GM12878 (cell line): ENCODE measurements at regions not wholly inside any gene's neighbourhood (a gene's known extent, or its start where the extent isn't known, plus 50 kb on each side); places are given as distances from the start of the nearest gene placed in this dataset.

ENCODE experiments used
- ATAC-seq: fragments of 200-7000 bp; cut with Tn5 transposase; 3 replicates; pipeline ENCODE4 v1.9.1; 2020; ENCODE audit warnings: mild to moderate bottlenecking, moderate library complexity
- BruUV-seq: library from RNA; stranded (reverse); fragments of 400-500 nt; replicated peaks from 2 replicates; lab custom pipeline; 2021; lab: Mats Ljungman, UMichigan
- CTCF ChIA-PET: fragments of 300-600 bp; sonication (Branson Sonifier 250); formaldehyde crosslinking; extraction: SDS; loops from one replicate; lab custom pipeline; 2021; ENCODE audit warnings: inconsistent platforms; lab: Yijun Ruan, JAX
- POLR2A ChIA-PET: fragments of 350-600 bp; formaldehyde crosslinking; extraction: SDS; loops from one replicate; lab custom pipeline; 2021; ENCODE audit warnings: inconsistent platforms; lab: Charles Lee
- RAD21 ChIA-PET: fragments of 300-600 bp; sonication (Branson Sonifier 250); formaldehyde crosslinking; loops from one replicate; lab custom pipeline; 2023; ENCODE audit warnings: antibody characterized with exemption; ENCODE audit not compliant: unreplicated experiment; lab: Charles Lee
- SMC1A ChIA-PET: fragments of 300-600 bp; sonication (Branson Sonifier 250); formaldehyde crosslinking; loops from one replicate; lab custom pipeline; 2023; ENCODE audit not compliant: unreplicated experiment, uncharacterized antibody; lab: Charles Lee
- DNase-seq: peaks from one replicate; pipeline ENCODE4 v3.0.0-alpha.2; 2011; ENCODE audit warnings: low read depth, low spot score
- FAIRE-seq: peaks from 3 replicates; lab custom pipeline; 2011; peaks lifted over from hg19 to GRCh38; lab: Jason Lieb, UNC
- H2AFZ ChIP-seq: 2 replicates; pipeline ENCODE4 v1.6.0; 2011; ENCODE audit warnings: low read depth, low read length, control low read depth; ENCODE audit not compliant: control insufficient read depth
- H3K27ac ChIP-seq: 2 replicates; pipeline ENCODE4 v1.5.1; 2011; ENCODE audit warnings: control low read depth; ENCODE audit not compliant: control insufficient read depth, insufficient read depth
- H3K27me3 ChIP-seq, 2 experiments: replicated peaks in 1 of 2; 2 replicates each; pipeline versions ENCODE4 v1.6.0 to v1.6.1; 2011; ENCODE audit warnings: low read length in 1 of 2; ENCODE audit not compliant: control insufficient read depth in 2 of 2, insufficient read depth in 2 of 2
- H3K36me3 ChIP-seq, 2 experiments: 2 replicates each; pipeline ENCODE4 v1.5.1; 2011; ENCODE audit warnings: low read length in 1 of 2; ENCODE audit not compliant: control insufficient read depth in 2 of 2, insufficient read depth in 2 of 2
- H3K4me1 ChIP-seq: 2 replicates; pipeline ENCODE4 v1.6.1; 2011; ENCODE audit warnings: mild to moderate bottlenecking, low read length, moderate library complexity, mixed read lengths; ENCODE audit not compliant: control insufficient read depth, insufficient read depth
- H3K4me2 ChIP-seq: 2 replicates; pipeline ENCODE4 v1.6.0; 2011; ENCODE audit warnings: control low read depth; ENCODE audit not compliant: control insufficient read depth, insufficient read depth
- H3K4me3 ChIP-seq: fragments of 200-600 bp; sonication (generic); 2 replicates; pipeline ENCODE4 v1.5.1; 2016
- H3K79me2 ChIP-seq: 2 replicates; pipeline ENCODE4 v1.6.0; 2011; ENCODE audit warnings: low read length; ENCODE audit not compliant: control insufficient read depth, insufficient read depth
- H3K9ac ChIP-seq: 2 replicates; pipeline ENCODE4 v1.8.0; 2011; ENCODE audit warnings: low read length, control low read depth, mixed read lengths; ENCODE audit not compliant: control insufficient read depth, insufficient read depth
- H3K9me3 ChIP-seq: replicated peaks from 3 replicates; pipeline ENCODE4 v1.5.1; 2011; ENCODE audit warnings: mild to moderate bottlenecking, low read length; ENCODE audit not compliant: control insufficient read depth, insufficient read depth
- H4K20me1 ChIP-seq: 2 replicates; pipeline ENCODE4 v1.6.0; 2011; ENCODE audit not compliant: control insufficient read depth, insufficient read depth
- CHD1 ChIP-seq: IDR thresholded peaks from 2 replicates; pipeline ENCODE4 v1.6.1; 2012; ENCODE audit warnings: low read depth, low read length, improper control_type of control experiment
- CHD2 ChIP-seq: IDR thresholded peaks from 2 replicates; pipeline ENCODE4 v1.6.1; 2011; ENCODE audit warnings: low read depth, low read length, improper control_type of control experiment, borderline replicate concordance
- CREM ChIP-seq: IDR thresholded peaks from 2 replicates; pipeline ENCODE4 v1.6.1; 2014; ENCODE audit warnings: antibody characterized with exemption, low read depth
- EED ChIP-seq: sonication (generic); IDR thresholded peaks from 2 replicates; pipeline ENCODE4 v1.6.1; 2016; ENCODE audit warnings: antibody characterized with exemption, low read depth
- HDAC6 ChIP-seq: fragments of 200-600 bp; sonication (generic); IDR thresholded peaks from one replicate; pipeline ENCODE4 v1.8.0; 2017; ENCODE audit warnings: antibody characterized with exemption; ENCODE audit not compliant: unreplicated experiment
- IKZF2 ChIP-seq, 2 experiments: fragments of 450-650 bp; IDR thresholded peaks; 2 replicates each; pipeline ENCODE4 v1.6.1; 2017; ENCODE audit warnings: mild to moderate bottlenecking in 2 of 2, moderate library complexity in 2 of 2
- KAT2A ChIP-seq: conservative IDR thresholded peaks from 2 replicates; pipeline ENCODE4 v1.6.1; 2011; ENCODE audit warnings: low read depth, low read length; ENCODE audit not compliant: control insufficient read depth
- KDM1A ChIP-seq: fragments of 200-600 bp; sonication (generic); IDR thresholded peaks from 2 replicates; pipeline ENCODE4 v1.6.1; 2016; ENCODE audit warnings: borderline replicate concordance
- MXI1 ChIP-seq: fragments of 150-350 bp; IDR thresholded peaks from 2 replicates; pipeline ENCODE4 v1.6.1; 2011; ENCODE audit warnings: low read depth, mild to moderate bottlenecking, inconsistent platforms, low read length, improper control_type of control experiment
- NRF1 ChIP-seq: conservative IDR thresholded peaks from 2 replicates; pipeline ENCODE4 v1.6.1; 2011; ENCODE audit warnings: mild to moderate bottlenecking, low read depth, low read length, improper control_type of control experiment
- POLR2A ChIP-seq: IDR thresholded peaks from 2 replicates; pipeline ENCODE4 v1.6.1; 2011; ENCODE audit warnings: low read depth, mild to moderate bottlenecking, low read length
- RCOR1 ChIP-seq: conservative IDR thresholded peaks from 2 replicates; pipeline ENCODE4 v1.6.1; 2012; ENCODE audit warnings: low read depth, low read length, improper control_type of control experiment
- RELA ChIP-seq: fragments of 450-650 bp; IDR thresholded peaks from 2 replicates; pipeline ENCODE4 v1.8.0; 2014; ENCODE audit warnings: borderline replicate concordance; ENCODE audit not compliant: partially characterized antibody
- SMAD1 ChIP-seq: fragments of 450-650 bp; IDR thresholded peaks from 2 replicates; pipeline ENCODE4 v1.6.1; 2018; ENCODE audit warnings: mild to moderate bottlenecking, low read depth; ENCODE audit not compliant: partially characterized antibody
- SREBF2 ChIP-seq: IDR thresholded peaks from 2 replicates; pipeline ENCODE4 v1.6.1; 2012; ENCODE audit warnings: mild to moderate bottlenecking, low read length
- ZBED1 ChIP-seq: IDR thresholded peaks from 2 replicates; pipeline ENCODE4 v1.6.1; 2016; ENCODE audit warnings: borderline replicate concordance
- ZSCAN29 ChIP-seq: fragments of 450-650 bp; IDR thresholded peaks from 2 replicates; pipeline ENCODE4 v1.6.1; 2017; ENCODE audit warnings: mild to moderate bottlenecking, moderate library complexity
- WGBS: methylation state at CpG from one replicate; pipeline ENCODE4 v1.1.6; 2016; ENCODE audit warnings: low lambda C conversion rate; ENCODE audit not compliant: insufficient replicate concordance, insufficient coverage; ENCODE audit errors: missing lambda C conversion rate; 5-methylcytosine and 5-hydroxymethylcytosine counted together
- in situ Hi-C: fragments of 300-500 bp; cut with MboI; formaldehyde crosslinking; loops from 9 replicates; pipeline ENCODE4 v1.14.3; 2018; ENCODE audit warnings: mixed read lengths
- intact Hi-C: fragments of 100-400 bp; cut with micrococcal nuclease; formaldehyde crosslinking; loops from one replicate; pipeline ENCODE4 v1.14.2; 2022; ENCODE audit not compliant: unreplicated experiment
- TF ChIP-seq, protein P1 (sequence below): fragments of 450-650 bp; IDR thresholded peaks from 2 replicates; pipeline ENCODE4 v1.6.1; 2017; ENCODE audit warnings: mild to moderate bottlenecking, moderate library complexity
- TF ChIP-seq, protein P2 (sequence below): IDR thresholded peaks from 2 replicates; pipeline ENCODE4 v1.6.1; 2012; ENCODE audit warnings: low read depth, low read length, improper control_type of control experiment
- TF ChIP-seq, protein P3 (sequence below): fragments of 450-650 bp; IDR thresholded peaks from 2 replicates; pipeline ENCODE4 v1.6.1; 2017; ENCODE audit warnings: low read depth, mild to moderate bottlenecking, moderate library complexity

DNA sequence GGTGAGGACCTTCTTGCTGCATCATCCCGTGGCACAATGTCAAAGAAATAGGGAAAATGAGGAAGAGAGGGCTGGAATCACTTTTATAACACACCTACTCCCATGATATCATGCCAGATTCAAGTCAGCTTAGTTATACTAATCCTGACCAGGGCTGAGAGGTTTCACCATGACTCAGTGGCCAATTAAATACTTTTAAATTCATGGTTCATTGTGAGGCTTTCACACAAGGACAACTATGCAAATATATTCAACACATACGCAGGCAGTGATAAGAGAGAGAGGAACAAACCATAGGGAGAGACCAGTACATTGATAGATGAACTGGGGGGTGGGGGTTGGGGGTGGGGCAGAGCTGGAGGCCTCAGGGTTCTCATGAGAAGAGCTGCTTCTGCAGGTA is 313.1 kb downstream of the LRFN2 start:
- no peaks in the 10 kb centered on the region for H3K36me3 ChIP-seq
- H3K4me1 ChIP-seq, result no peaks in the 10 kb centered on the region
- H4K20me1 ChIP-seq, result no peaks in the 10 kb centered on the region
- FAIRE-seq (no peak), ATAC-seq (peak; percentile 87), DNase-seq (no peak)
- BruUV-seq, result no TSS peak
- WGBS, result 0% methylated on average over 2 of the region's 2 CpGs
- no peak overlapping the region for H3K4me2 ChIP-seq
- H3K27me3 ChIP-seq, result peaks cover 0 to 2% of the 10 kb centered on the region in 2 experiments; a peak in 1 of 4 replicates
- H3K4me3 ChIP-seq, result no peak overlapping the region
- RAD21 ChIA-PET, result interaction anchor here (0.8 to 3.8 kb wide), 7 partner anchors 18 to 291 kb away, joined by 3 to 15 read pairs (median 3); no protein-coding TSS in a partner anchor
- no peak overlapping the region for H3K9ac ChIP-seq
- SMC1A ChIA-PET, result interaction anchor here (0.7 to 1.2 kb wide), 11 partner anchors 10 to 226 kb away, joined by 3 to 10 read pairs (median 3); no protein-coding TSS in a partner anchor
- H2AFZ ChIP-seq, result no peak overlapping the region
- intact Hi-C loops (no loop called here), in situ Hi-C loops (no loop called here)
- H3K79me2 ChIP-seq, result no peaks in the 10 kb centered on the region
- POLR2A ChIA-PET, result interaction anchor here (0.5 to 2.2 kb wide), 5 partner anchors 19 to 137 kb away, joined by 3 to 12 read pairs (median 3); no protein-coding TSS in a partner anchor
- H3K27ac ChIP-seq, result no peak overlapping the region
- H3K9me3 ChIP-seq, result no peaks in the 10 kb centered on the region
- CTCF ChIA-PET, result interaction anchor here (0.9 to 2.0 kb wide), 6 partner anchors 8 to 725 kb away, joined by 3 to 5 read pairs (median 3); no protein-coding TSS in a partner anchor
- no peak for TF ChIP-seq ZBED1
- no peak for TF ChIP-seq HDAC6
- TF ChIP-seq, protein P1, sequence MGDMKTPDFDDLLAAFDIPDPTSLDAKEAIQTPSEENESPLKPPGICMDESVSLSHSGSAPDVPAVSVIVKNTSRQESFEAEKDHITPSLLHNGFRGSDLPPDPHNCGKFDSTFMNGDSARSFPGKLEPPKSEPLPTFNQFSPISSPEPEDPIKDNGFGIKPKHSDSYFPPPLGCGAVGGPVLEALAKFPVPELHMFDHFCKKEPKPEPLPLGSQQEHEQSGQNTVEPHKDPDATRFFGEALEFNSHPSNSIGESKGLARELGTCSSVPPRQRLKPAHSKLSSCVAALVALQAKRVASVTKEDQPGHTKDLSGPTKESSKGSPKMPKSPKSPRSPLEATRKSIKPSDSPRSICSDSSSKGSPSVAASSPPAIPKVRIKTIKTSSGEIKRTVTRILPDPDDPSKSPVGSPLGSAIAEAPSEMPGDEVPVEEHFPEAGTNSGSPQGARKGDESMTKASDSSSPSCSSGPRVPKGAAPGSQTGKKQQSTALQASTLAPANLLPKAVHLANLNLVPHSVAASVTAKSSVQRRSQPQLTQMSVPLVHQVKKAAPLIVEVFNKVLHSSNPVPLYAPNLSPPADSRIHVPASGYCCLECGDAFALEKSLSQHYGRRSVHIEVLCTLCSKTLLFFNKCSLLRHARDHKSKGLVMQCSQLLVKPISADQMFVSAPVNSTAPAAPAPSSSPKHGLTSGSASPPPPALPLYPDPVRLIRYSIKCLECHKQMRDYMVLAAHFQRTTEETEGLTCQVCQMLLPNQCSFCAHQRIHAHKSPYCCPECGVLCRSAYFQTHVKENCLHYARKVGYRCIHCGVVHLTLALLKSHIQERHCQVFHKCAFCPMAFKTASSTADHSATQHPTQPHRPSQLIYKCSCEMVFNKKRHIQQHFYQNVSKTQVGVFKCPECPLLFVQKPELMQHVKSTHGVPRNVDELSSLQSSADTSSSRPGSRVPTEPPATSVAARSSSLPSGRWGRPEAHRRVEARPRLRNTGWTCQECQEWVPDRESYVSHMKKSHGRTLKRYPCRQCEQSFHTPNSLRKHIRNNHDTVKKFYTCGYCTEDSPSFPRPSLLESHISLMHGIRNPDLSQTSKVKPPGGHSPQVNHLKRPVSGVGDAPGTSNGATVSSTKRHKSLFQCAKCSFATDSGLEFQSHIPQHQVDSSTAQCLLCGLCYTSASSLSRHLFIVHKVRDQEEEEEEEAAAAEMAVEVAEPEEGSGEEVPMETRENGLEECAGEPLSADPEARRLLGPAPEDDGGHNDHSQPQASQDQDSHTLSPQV, result no peak
- no peak for TF ChIP-seq RCOR1
- TF ChIP-seq ZSCAN29, result no peak
- 0 out of 2 replicates have a peak, but pooled peaks have one; percentile 32 for TF ChIP-seq CHD2
- TF ChIP-seq SREBF2, result no peak
- TF ChIP-seq SMAD1, result no peak
- no peak for TF ChIP-seq MXI1
- TF ChIP-seq IKZF2 (IDR thresholded peaks at IDR 0.05), result peak in 1 of 2 experiments; percentile 32; a peak in 2 of 4 replicates
- TF ChIP-seq KDM1A, result no peak
- TF ChIP-seq POLR2A, result no peak
- TF ChIP-seq EED, result no peak
- TF ChIP-seq NRF1, result no peak
- TF ChIP-seq, protein P2, sequence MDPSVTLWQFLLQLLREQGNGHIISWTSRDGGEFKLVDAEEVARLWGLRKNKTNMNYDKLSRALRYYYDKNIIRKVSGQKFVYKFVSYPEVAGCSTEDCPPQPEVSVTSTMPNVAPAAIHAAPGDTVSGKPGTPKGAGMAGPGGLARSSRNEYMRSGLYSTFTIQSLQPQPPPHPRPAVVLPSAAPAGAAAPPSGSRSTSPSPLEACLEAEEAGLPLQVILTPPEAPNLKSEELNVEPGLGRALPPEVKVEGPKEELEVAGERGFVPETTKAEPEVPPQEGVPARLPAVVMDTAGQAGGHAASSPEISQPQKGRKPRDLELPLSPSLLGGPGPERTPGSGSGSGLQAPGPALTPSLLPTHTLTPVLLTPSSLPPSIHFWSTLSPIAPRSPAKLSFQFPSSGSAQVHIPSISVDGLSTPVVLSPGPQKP, result no peak
- no peak for TF ChIP-seq RELA
- TF ChIP-seq, protein P3, sequence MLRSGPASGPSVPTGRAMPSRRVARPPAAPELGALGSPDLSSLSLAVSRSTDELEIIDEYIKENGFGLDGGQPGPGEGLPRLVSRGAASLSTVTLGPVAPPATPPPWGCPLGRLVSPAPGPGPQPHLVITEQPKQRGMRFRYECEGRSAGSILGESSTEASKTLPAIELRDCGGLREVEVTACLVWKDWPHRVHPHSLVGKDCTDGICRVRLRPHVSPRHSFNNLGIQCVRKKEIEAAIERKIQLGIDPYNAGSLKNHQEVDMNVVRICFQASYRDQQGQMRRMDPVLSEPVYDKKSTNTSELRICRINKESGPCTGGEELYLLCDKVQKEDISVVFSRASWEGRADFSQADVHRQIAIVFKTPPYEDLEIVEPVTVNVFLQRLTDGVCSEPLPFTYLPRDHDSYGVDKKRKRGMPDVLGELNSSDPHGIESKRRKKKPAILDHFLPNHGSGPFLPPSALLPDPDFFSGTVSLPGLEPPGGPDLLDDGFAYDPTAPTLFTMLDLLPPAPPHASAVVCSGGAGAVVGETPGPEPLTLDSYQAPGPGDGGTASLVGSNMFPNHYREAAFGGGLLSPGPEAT, result peak; percentile 29; the same call in 1 of the 2 replicates
- TF ChIP-seq CREM, result no peak
- TF ChIP-seq KAT2A, result no peak
- TF ChIP-seq CHD1, result no peak
